ENCODE measurements at regions not wholly inside any gene's neighbourhood (a gene's known extent, or its start where the extent isn't known, plus 50 kb on each side); places are given as distances from the start of the nearest gene placed in this dataset.
"Not testable (repeated sequence)": the region's sequence is repeated elsewhere in the genome, so short reads cannot be mapped to it uniquely, and the experiment has no call there.

DNA sequence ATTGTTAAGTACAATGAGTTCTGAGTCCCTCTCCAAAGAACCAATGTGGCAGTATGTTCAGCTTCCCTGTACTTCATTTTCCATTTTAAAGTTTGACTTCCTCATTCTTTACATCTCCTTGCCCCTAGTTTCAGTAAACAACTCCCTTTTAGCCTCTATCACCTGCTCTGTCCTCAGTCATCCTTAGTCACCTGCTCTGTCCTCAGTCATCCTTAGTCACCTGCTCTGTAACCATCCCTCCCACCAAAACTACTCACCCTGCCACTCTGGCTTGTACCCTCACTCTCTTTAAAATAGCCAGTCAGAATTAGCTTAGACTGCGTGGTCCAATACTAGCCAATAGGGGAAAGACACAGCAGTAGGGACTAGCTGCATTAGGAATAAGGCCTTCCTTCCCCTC, 259.9 kb upstream of the TBL1XR1 start:
- DNase-seq (ENCODE audit: low spot score) = not testable (repeated sequence)

- peak; percentile 41 for DNase-seq (ENCODE audit: low spot score)
Observed at GRCh38 chr3:177459401-177459800, 262.1 kb upstream of the TBL1XR1 start.

DNA sequence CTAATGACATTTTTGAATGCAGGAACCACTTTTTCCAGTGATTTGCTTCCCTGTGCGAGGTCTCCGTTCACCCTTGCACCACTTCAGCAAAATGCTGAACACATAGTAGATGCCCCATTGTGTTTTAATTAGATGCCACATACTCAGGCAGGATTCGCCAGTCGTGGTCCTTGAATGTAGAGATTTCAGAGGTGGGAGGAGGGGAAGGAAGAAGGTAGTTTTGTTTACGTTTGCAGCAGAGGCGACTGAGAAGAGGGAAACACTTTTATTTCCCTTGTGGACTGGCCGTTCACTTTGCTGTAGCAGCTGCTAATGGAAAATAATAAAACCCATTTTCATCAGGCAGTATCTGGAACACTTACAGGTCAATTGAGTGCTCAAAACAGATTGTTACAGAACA, 262.8 kb upstream of the TBL1XR1 start:
- peak; percentile 15 for DNase-seq (ENCODE audit: low spot score)

- DNase-seq (ENCODE audit: low spot score) = no peak
Observed at GRCh38 chr3:177461765-177462164, 264.5 kb upstream of the TBL1XR1 start.

DNA sequence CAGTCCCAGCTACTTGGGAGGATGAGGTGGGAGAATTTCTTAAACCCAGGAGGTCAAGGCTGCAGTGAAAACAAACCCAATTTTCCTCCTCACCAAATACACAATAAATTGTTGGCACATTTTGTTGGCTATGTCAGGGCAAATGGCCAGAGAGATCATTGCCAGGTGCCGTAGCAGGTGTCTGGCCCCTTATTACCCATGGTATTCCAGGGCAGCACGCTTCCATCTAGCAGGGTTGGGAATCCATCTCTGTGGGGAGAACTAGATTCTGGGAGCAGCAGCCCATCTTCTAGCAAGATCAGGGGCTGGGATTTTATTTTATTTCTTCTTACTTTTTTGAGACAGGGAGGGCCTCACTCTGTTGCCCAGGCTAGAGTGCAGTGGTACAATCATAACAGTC, 266.1 kb upstream of the TBL1XR1 start:
- DNase-seq (ENCODE audit: low spot score) = peak; percentile 74

- peak; percentile 24 for DNase-seq (ENCODE audit: low spot score)
Observed at GRCh38 chr3:177463863-177464262, 266.6 kb upstream of the TBL1XR1 start.

DNA sequence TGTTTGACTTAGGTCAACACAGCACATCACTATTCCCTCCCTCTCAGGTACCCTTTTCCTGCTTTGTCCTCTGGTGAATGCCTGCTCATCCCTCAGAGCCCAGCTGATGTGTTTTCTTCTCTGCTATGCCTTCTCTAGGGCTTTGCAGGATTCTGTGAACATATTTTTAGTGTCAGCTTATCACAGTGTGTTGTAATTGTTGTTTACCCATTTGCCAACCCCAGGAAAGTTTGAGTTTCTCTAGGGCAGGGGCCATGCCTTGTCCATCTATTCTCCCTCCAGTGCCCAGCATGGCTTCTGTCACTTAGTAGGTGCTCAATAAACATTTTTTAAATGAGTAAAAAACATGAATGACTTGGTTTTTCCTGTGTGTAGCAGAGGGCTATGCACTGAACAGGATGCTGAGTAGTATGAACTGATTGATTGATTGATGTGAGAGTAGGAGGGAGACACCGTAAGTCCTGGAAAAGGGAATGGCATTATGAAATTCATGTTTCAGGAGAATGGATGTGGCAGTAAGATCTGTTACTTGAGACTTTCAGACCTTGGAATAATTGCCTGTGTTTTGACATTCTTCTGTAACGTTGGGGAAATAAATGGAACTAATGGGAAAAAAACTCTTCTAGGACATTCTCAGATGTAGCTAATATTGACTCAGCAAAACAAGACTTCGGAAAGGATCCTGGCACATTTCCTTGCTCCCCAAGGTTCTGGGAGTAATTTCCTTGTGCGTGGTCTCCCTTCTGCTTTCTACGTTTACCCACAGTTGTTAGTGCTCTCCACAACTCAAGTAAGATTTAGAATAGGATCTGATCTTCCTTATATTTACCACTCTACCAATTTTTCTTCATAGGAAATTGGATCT, 267.3 kb upstream of the TBL1XR1 start:
- peak; percentile 16 for DNase-seq (ENCODE audit: low spot score)

- peak; percentile 40 for DNase-seq (ENCODE audit: low spot score)
Observed at GRCh38 chr3:177465257-177465642, 268.0 kb upstream of the TBL1XR1 start.

DNA sequence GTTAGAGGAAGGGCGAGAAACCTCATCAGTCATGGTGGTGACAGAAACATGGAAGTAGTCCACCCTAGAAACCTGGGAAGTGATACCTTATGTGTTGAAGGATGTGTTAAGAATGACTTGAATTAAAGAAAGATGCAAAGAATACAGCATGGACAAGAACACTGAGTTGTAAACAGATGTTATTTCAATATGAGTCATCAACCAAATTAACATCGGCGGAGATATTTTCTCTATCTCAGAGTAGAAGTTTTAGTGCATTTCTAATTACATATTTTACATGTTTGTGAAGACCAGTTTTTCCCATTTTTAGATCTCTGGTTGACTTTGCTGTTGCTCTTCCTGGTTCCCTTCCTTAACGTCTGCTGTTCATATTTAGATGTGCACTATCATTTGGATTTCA, 268.8 kb upstream of the TBL1XR1 start:
- no peak for DNase-seq (ENCODE audit: low spot score)

DNA sequence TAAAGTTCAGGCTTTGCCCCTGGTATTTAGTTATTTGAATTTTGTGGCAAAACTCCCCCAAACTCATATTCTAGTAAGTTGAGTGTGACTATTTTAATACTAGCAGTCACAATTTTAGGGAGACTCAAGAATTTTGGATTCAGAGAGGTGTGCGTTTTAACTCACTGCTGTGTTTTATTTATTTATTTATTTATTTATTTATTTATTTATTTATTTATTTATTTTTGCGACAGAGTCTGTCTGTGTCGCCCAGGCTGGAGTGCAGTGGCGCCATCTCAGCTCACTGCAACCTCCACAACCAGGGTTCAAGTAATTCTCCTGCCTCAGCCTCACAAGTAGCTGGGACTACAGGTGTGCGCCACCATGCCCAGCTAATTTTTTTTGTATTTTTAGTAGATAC, 269.3 kb upstream of the TBL1XR1 start:
- DNase-seq (ENCODE audit: low spot score) = not testable (repeated sequence)

DNA sequence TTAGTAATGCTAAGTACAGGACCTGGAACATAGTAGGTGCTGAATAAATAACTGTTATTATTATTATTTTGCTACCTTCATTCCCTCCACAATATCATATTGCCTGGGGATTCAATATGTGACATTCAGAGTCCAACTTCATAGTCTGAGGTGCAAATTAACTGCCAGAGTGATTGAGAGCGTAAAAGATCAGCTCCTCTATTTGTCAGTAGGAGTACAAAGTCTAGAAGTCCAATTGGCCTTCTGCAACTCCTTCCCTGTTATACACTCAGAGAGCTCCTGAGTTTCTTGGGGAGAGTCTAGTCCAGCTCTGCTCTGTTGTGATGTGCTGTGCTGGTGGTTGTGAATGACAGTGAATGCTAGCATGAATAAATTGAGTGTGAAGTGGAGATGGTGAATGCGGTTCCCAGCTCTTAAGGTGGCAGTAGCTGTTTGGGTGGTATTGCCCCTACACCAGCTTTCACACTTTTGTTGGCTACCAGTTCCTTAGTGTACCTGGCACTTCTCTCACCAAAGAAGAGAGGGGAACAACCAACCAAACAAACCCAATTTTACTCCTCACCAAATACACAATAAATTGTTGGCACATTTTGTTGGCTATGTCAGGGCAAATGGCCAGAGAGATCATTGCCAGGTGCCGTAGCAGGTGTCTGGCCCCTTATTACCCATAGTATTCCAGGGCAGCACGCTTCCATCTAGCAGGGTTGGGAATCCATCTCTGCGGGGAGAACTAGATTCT, 270.1 kb upstream of the TBL1XR1 start:
- peak; percentile 66 for DNase-seq (ENCODE audit: low spot score)

DNA sequence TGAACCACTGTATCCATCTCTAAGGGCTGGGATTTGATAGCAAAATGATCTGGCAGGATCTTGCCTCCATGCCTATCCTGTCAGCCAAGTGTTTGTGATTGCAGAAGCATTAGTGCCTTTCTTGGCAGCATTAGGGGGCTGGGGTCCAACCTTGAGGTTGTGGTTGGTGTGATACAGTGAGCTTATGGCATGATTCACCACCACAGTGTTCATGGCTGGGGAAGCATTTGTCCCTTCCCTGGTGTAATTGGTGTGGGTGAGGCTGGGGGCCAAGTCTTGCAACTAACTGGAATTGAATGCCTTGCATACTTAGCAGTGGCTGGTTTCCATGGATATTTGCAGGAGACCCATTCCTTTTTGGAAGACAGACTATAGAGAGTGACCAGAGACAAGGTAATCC, 271.0 kb upstream of the TBL1XR1 start:
- DNase-seq (ENCODE audit: low spot score) = no peak

- DNase-seq (ENCODE audit: low spot score) = no peak
Observed at GRCh38 chr3:177468816-177469215, 271.5 kb upstream of the TBL1XR1 start.

DNA sequence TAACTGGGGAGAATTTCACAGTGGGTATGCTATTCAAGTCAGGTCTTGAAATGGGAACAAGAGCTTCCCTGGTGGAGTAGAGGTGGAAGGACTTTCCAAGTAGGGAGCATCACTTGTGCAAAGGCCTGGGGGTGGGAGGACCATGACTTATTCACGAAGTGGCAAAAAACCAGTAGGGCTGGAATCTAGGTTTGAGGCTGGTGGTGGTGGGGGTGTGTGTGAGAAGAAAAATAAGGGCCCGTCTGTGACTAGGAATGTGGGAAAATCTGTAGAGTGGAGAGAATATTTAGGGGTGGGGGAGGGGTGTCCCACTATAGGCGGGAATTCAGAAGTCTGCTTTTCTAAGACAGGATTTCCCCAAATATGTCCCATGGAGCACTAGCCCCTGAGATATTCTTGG, 271.9 kb upstream of the TBL1XR1 start:
- DNase-seq (ENCODE audit: low spot score) = no peak

- DNase-seq (ENCODE audit: low spot score) = no peak
Observed at GRCh38 chr3:177470197-177470941, 273.1 kb upstream of the TBL1XR1 start.

DNA sequence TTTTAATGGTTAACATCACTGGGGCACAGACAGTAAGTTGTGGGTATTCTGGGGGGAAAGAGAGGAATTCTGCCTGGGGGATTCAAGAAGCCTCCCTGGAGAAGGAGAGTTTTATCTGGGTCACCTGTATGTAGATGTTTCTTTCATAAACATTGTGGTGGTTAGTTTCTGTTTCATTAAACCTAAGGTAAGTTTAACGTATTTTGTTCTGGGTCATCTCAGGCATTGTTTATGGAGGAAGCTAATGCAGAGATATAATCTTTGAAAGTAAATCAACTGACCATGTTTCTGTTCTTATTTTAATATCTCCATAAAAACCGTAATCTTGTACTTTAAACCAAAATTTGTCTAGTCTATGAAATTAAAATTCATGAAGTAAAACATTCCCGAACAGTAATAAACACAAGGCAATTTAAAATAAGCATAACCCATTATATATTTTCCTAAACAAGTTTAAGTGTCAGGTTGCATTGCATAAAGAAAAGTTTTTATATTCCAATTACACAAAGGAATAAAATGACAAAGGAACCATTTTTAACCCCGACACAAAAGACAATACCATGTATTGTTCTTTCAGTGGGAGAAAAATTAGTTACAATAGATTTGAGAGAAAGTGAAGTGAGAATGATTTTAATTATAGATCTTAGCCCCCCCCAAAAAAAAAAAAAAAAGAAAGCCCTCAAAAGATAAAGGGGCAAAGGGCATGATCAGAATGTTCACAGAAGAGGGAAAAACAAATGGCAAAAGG, 274.6 kb upstream of the TBL1XR1 start:
- DNase-seq (ENCODE audit: low spot score) = no peak

DNA sequence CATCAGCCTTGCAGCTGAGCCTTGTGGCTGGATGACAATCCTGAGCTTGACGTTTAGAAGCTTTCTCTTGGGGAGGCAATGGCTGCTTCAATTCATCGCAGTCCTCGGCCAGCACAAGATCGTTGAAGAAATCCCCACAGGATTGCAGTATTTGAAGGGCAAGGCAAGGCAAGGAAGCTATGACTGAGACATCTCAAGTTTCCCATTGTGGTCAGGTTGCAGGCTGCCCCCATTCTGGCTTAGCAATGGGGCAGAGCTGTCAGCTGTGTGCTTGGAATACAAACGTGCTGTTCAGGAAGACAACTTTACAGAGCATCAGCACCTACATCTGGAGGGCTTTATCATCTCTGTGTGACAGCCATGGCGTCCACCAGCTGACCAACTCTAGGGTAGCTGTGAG, 275.9 kb upstream of the TBL1XR1 start:
- no peak for DNase-seq (ENCODE audit: low spot score)

DNA sequence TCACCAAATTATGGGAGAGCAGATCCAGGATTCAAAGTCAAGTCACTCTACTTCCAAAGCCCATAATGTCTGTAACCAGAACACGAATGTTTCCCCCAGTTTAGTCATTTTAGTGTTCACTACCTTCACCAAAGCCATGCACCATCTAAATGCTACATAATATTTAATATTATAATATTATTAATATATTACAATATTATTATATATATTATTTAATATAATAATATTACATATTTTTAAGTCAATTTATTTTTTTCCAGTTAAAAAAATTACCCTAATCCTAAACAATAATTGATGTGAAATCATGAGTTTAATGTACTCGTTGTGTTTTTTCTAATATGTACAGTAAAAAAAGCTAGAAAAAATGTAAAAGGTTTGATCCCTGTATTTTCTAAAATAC, 276.6 kb upstream of the TBL1XR1 start:
- DNase-seq (ENCODE audit: low spot score) = no peak

DNA sequence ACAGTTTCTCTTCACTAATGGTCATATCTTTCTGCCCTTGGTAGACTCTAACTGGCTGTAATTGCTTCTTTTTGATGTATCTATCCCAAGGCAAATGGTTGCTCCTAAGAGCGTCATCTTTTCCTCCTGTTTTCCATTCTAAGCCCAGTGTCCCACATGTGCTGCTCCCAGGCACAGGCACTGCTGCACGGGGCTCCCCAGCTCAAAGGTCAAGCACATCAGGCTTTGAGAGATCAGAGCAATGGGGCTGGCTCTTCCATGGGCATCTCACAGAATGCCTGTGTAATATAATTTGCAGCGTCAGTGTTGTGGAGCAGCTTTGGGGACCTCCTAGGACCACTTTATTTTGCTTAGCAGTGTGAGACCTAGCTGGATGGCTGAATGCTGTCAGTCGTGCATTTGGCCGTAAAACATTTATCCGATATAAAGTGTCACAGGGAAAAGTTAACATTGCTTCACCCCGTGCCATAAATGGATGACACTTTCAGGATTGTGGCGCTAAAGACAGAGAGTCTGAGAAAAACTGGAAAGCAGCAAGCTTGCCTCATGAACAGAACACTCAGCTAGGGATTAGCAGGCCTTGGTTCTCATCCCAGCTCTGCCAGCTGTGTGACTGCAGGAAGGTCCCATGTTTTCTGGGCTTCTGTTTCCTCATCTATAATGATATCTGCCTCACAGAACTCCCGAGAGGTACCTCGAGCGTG, 277.5 kb upstream of the TBL1XR1 start:
- DNase-seq (ENCODE audit: low spot score) = no peak

DNA sequence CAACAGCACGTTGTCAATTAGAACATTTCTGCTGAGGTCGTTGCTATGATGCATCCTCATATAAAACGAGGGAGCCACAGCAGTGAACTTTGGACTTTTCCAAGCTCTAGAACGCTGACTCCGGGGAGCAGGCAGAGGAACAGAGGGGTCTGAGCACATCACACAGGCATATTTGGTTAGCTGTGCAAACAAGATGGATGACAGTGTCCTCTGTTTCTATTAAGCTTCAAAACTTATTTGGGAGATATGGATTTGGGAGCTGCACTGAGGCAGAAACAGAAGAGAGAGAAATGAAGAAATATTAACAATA, 278.0 kb upstream of the TBL1XR1 start:
- no peak for DNase-seq (ENCODE audit: low spot score)

- no peak for DNase-seq (ENCODE audit: low spot score)
Observed at GRCh38 chr3:177476495-177476894, 279.2 kb upstream of the TBL1XR1 start.

Measured in cerebellar cortex (tissue), 1 donor.